ENCODE measurements at regions not wholly inside any gene's neighbourhood (a gene's known extent, or its start where the extent isn't known, plus 50 kb on each side); places are given as distances from the start of the nearest gene placed in this dataset.
"Not testable (repeated sequence)": the region's sequence is repeated elsewhere in the genome, so short reads cannot be mapped to it uniquely, and the experiment has no call there.

- POLR2A ChIA-PET (ENCODE audit: low non-redundant PET), result no interaction called here
- TF ChIP-seq, protein P1, sequence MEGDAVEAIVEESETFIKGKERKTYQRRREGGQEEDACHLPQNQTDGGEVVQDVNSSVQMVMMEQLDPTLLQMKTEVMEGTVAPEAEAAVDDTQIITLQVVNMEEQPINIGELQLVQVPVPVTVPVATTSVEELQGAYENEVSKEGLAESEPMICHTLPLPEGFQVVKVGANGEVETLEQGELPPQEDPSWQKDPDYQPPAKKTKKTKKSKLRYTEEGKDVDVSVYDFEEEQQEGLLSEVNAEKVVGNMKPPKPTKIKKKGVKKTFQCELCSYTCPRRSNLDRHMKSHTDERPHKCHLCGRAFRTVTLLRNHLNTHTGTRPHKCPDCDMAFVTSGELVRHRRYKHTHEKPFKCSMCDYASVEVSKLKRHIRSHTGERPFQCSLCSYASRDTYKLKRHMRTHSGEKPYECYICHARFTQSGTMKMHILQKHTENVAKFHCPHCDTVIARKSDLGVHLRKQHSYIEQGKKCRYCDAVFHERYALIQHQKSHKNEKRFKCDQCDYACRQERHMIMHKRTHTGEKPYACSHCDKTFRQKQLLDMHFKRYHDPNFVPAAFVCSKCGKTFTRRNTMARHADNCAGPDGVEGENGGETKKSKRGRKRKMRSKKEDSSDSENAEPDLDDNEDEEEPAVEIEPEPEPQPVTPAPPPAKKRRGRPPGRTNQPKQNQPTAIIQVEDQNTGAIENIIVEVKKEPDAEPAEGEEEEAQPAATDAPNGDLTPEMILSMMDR (conservative IDR thresholded peaks at IDR 0.05; ENCODE audit: low read depth), result no peak
Observed at GRCh38 chr2:51780353-51780752, 748.4 kb upstream of the NRXN1 start.

GRCh38 chr2:51779723-51780122, 747.8 kb upstream of the NRXN1 start:
- H3K27ac ChIP-seq; POLR2A ChIA-PET (ENCODE audit: low non-redundant PET); DNase-seq (ENCODE audit: low spot score); CTCF ChIA-PET: not testable (repeated sequence)

More at GRCh38 chr2:51780353-51780752, 748.4 kb upstream of the NRXN1 start:
- DNase-seq (ENCODE audit: low spot score), result no peak
- CTCF ChIA-PET, result interaction anchor here (0.6 kb wide), 1 partner anchor 38 kb away, joined by 3 read pairs; no protein-coding TSS in a partner anchor
- no peak overlapping the region for H3K27ac ChIP-seq

- CTCF ChIA-PET, result no interaction called here
- TF ChIP-seq, protein P1 (conservative IDR thresholded peaks at IDR 0.05; ENCODE audit: low read depth), result no peak
- no peak overlapping the region for H3K27ac ChIP-seq
- DNase-seq (ENCODE audit: low spot score), result no peak
- POLR2A ChIA-PET (ENCODE audit: low non-redundant PET), result no interaction called here
Observed at GRCh38 chr2:51778806-51779205, 746.9 kb upstream of the NRXN1 start.

DNA sequence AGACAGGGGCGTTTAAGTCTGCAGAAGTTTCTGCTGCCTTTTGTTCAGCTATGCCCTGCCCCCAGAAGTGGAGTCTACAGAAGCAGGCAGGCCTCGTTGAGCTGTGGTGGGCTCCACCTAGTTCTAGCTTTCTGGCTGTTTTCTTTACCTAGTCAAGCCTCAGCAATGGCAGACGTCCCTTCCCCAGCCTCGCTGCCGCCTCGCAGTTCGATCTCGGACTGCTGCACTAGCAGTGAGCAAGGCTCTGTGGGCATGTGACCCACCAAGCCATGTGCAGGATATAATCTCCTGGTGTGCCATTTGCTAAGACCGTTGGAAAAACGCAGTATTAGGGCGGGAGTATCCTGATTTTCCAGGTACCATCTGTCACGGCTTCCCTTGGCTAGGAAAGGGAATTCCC, 742.7 kb upstream of the NRXN1 start:
- DNase-seq (ENCODE audit: low spot score); CTCF ChIA-PET: not testable (repeated sequence)

DNA sequence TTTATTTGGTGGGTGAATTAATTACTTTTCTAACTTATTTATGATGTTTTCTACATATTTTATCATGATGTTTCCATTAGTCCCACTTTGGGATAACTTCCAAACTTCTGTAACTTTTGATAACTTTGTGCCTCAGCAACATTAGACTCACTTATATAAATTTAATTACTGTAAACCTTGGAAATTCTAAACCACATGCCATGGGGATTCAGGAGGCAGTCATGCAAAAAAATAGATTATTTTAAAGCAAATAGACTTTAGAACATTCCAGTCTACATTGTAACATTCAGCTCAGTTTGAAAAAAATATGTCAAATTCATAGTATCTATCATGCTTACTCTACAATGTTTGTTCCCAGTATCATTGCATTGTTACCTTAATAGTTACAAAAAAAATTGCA, 728.5 kb upstream of the NRXN1 start:
- H3K27ac ChIP-seq, result no peak overlapping the region
- ChIA-PET CTCF (no interaction called here), POLR2A (ENCODE audit: low non-redundant PET) (no interaction called here)
- DNase-seq (ENCODE audit: low spot score), result no peak
- TF ChIP-seq, protein P1 (conservative IDR thresholded peaks at IDR 0.05; ENCODE audit: low read depth), result no peak

More for the DNA sequence above, 742.7 kb upstream of the NRXN1 start:
- H3K27ac ChIP-seq; POLR2A ChIA-PET (ENCODE audit: low non-redundant PET): not testable (repeated sequence)

- DNase-seq (ENCODE audit: low spot score), result no peak
- TF ChIP-seq, protein P1 (conservative IDR thresholded peaks at IDR 0.05; ENCODE audit: low read depth), result no peak
- ChIA-PET POLR2A (ENCODE audit: low non-redundant PET) (no interaction called here), CTCF (no interaction called here)
- H3K27ac ChIP-seq, result no peak overlapping the region
Observed at GRCh38 chr2:51758081-51758480, 726.1 kb upstream of the NRXN1 start.

- TF ChIP-seq, protein P1 (conservative IDR thresholded peaks at IDR 0.05; ENCODE audit: low read depth), result no peak
- H3K27ac ChIP-seq, result no peak overlapping the region
- ChIA-PET POLR2A (ENCODE audit: low non-redundant PET) (no interaction called here), CTCF (no interaction called here)
- DNase-seq (ENCODE audit: low spot score), result no peak
Observed at GRCh38 chr2:51734115-51734514, 702.2 kb upstream of the NRXN1 start.

GRCh38 chr2:51723691-51724090, 691.8 kb upstream of the NRXN1 start:
- POLR2A ChIA-PET (ENCODE audit: low non-redundant PET), result no interaction called here
- no peak overlapping the region for H3K27ac ChIP-seq
- TF ChIP-seq, protein P1 (conservative IDR thresholded peaks at IDR 0.05; ENCODE audit: low read depth), result no peak
- DNase-seq (ENCODE audit: low spot score), result no peak
- CTCF ChIA-PET, result no interaction called here
